Caco-2 (cell line): ENCODE measurements at regions not wholly inside any gene's neighbourhood (a gene's known extent, or its start where the extent isn't known, plus 50 kb on each side); places are given as distances from the start of the nearest gene placed in this dataset.

ENCODE experiments used
- BruUV-seq: library from RNA; stranded (reverse); fragments of 400-500 nt; replicated peaks from 2 replicates; lab custom pipeline; 2021; lab: Mats Ljungman, UMichigan
- CTCF ChIA-PET: fragments of 300-600 bp; sonication (Branson Sonifier 250); formaldehyde crosslinking; loops from one replicate; lab custom pipeline; 2022; ENCODE audit warnings: antibody characterized with exemption; lab: Charles Lee
- POLR2A ChIA-PET: fragments of 300-600 bp; sonication (Branson Sonifier 250); formaldehyde crosslinking; loops from one replicate; lab custom pipeline; 2022; ENCODE audit warnings: antibody characterized with exemption; lab: Charles Lee
- DNase-seq, 2 experiments: peaks; one replicate each; pipeline versions ENCODE4 v3.0.0 to v3.0.0-alpha.2; 2020 to 2022
- H3K27me3 ChIP-seq: replicated peaks from 2 replicates; pipeline ENCODE4 v1.6.0; 2011; ENCODE audit warnings: low read length; ENCODE audit not compliant: control insufficient read depth, insufficient read depth
- H3K36me3 ChIP-seq: 2 replicates; pipeline ENCODE4 v1.5.1; 2011; ENCODE audit warnings: low read length; ENCODE audit not compliant: control insufficient read depth, insufficient read depth
- H3K4me1 ChIP-seq: fragments of 250-450 bp; sonication (Bioruptor Pico); 2 replicates; pipeline ENCODE4 v1.5.1; 2020; ENCODE audit warnings: mild to moderate bottlenecking
- H3K4me3 ChIP-seq: 2 replicates; pipeline ENCODE4 v1.5.1; 2011; ENCODE audit warnings: low read depth, mild to moderate bottlenecking, control low read depth, low read length
- H3K9me3 ChIP-seq: fragments of 250-450 bp; sonication (Bioruptor Pico); 2 replicates; pipeline ENCODE4 v1.5.1; 2020; ENCODE audit warnings: mild to moderate bottlenecking, moderate library complexity
- H3K27ac Mint-ChIP-seq: one replicate; pipeline ENCODE4 v1.8.0; 2022; ENCODE audit warnings: mixed read lengths; ENCODE audit not compliant: unreplicated experiment
- H3K27me3 Mint-ChIP-seq: one replicate; pipeline ENCODE4 v1.8.0; 2022; ENCODE audit warnings: mixed read lengths; ENCODE audit not compliant: insufficient read depth, unreplicated experiment
- H3K36me3 Mint-ChIP-seq: one replicate; pipeline ENCODE4 v1.8.0; 2022; ENCODE audit warnings: mild to moderate bottlenecking, mixed read lengths; ENCODE audit not compliant: insufficient read depth, unreplicated experiment
- H3K4me1 Mint-ChIP-seq: one replicate; pipeline ENCODE4 v1.8.0; 2022; ENCODE audit warnings: low read depth, mixed read lengths; ENCODE audit not compliant: unreplicated experiment
- H3K4me3 Mint-ChIP-seq: one replicate; pipeline ENCODE4 v1.8.0; 2022; ENCODE audit warnings: mild to moderate bottlenecking, moderate library complexity, mixed read lengths; ENCODE audit not compliant: unreplicated experiment
- H3K9me3 Mint-ChIP-seq: one replicate; pipeline ENCODE4 v1.8.0; 2022; ENCODE audit warnings: mixed read lengths; ENCODE audit not compliant: unreplicated experiment
- intact Hi-C: fragments of 100-400 bp; cut with micrococcal nuclease; formaldehyde crosslinking; loops from one replicate; pipeline ENCODE4 v1.10.0; 2022; ENCODE audit not compliant: unreplicated experiment
- TF ChIP-seq, protein P1 (sequence below), 2 experiments: fragments of 200-600 bp in 1 of 2; IDR thresholded peaks; 1 replicate in 1 of 2; 2 replicates in 1 of 2; pipeline versions ENCODE4 v1.5.1 to v1.8.0; 2011 to 2022; ENCODE audit warnings: antibody characterized with exemption in 1 of 2, control low read depth in 1 of 2, inconsistent platforms in 1 of 2, low read depth in 1 of 2, low read length in 1 of 2, mild to moderate bottlenecking in 1 of 2, moderate library complexity in 1 of 2; ENCODE audit not compliant: insufficient read depth in 1 of 2, severe bottlenecking in 1 of 2, unreplicated experiment in 1 of 2

DNA sequence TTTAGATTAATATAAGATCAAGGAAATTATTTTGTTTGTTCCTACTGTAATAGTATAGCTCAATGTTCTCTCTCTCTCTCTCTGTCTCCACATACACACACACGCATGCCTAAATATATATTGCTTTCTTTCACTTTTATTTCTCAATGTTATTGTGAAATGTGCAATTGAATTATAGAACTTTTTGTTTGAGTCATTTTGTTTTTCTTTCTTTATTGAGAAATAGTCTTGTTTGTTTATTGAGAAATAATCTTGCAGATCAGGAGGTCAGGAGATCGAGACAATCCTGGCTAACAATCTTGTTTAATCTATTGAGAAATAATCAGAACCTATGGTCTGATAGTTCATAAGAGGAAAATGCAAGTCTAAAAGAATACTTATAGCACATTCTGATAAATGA is 1581.3 kb downstream of the EFNB2 start:
- ChIA-PET POLR2A (no interaction called here), CTCF (no interaction called here)
- H3K4me1 ChIP-seq: no peaks in the 10 kb centered on the region
- intact Hi-C loops: no loop called here
- no peaks in the 10 kb centered on the region for H3K27me3 Mint-ChIP-seq
- DNase-seq: no peak
- H3K27me3 ChIP-seq: no peaks in the 10 kb centered on the region; the same call in 1 of the 2 replicates
- TF ChIP-seq, protein P1, sequence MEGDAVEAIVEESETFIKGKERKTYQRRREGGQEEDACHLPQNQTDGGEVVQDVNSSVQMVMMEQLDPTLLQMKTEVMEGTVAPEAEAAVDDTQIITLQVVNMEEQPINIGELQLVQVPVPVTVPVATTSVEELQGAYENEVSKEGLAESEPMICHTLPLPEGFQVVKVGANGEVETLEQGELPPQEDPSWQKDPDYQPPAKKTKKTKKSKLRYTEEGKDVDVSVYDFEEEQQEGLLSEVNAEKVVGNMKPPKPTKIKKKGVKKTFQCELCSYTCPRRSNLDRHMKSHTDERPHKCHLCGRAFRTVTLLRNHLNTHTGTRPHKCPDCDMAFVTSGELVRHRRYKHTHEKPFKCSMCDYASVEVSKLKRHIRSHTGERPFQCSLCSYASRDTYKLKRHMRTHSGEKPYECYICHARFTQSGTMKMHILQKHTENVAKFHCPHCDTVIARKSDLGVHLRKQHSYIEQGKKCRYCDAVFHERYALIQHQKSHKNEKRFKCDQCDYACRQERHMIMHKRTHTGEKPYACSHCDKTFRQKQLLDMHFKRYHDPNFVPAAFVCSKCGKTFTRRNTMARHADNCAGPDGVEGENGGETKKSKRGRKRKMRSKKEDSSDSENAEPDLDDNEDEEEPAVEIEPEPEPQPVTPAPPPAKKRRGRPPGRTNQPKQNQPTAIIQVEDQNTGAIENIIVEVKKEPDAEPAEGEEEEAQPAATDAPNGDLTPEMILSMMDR (IDR thresholded peaks at IDR 0.05; ENCODE audit: insufficient read depth in 1 of 2, low read depth in 1 of 2, low read length in 1 of 2, severe bottlenecking in 1 of 2, unreplicated experiment in 1 of 2): no peak
- H3K27ac Mint-ChIP-seq: no peak overlapping the region
- H3K9me3 ChIP-seq: no peaks in the 10 kb centered on the region
- H3K9me3 Mint-ChIP-seq: no peaks in the 10 kb centered on the region
- no peaks in the 10 kb centered on the region for H3K36me3 ChIP-seq
- BruUV-seq: no TSS peak
- H3K4me1 Mint-ChIP-seq: no peaks in the 10 kb centered on the region
- H3K4me3 ChIP-seq: no peak overlapping the region
- H3K4me3 Mint-ChIP-seq: no peak overlapping the region
- no peaks in the 10 kb centered on the region for H3K36me3 Mint-ChIP-seq

DNA sequence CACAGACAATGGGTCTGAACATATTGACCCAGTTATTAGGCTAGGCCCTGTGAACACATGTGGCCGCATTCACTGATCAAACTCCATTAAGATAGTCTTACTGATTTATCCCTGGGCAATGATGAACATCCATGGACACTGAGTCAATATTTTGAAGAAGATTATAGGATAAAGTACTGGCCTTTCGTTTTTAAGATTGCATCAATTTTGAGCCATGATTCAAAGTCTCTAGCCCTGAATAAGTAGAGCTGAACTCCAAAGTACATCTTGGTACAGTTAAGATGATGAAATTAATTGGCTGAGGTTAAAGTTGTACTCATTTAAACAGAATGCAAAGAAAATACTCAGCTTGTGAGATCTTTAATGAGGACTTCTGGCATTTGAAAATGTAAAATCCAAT is 1581.9 kb downstream of the EFNB2 start:
- intact Hi-C loops: no loop called here
- no peak overlapping the region for H3K27ac Mint-ChIP-seq
- Histone ChIP-seq H3K27me3 (no peaks in the 10 kb centered on the region; the same call in 1 of the 2 replicates), H3K4me3 (no peak overlapping the region), H3K36me3 (no peaks in the 10 kb centered on the region), H3K9me3 (no peaks in the 10 kb centered on the region), H3K4me1 (no peaks in the 10 kb centered on the region)
- no peak overlapping the region for H3K4me3 Mint-ChIP-seq
- ChIA-PET CTCF (no interaction called here), POLR2A (no interaction called here)
- no TSS peak for BruUV-seq
- no peaks in the 10 kb centered on the region for H3K9me3 Mint-ChIP-seq
- no peak for DNase-seq
- no peaks in the 10 kb centered on the region for H3K4me1 Mint-ChIP-seq
- H3K27me3 Mint-ChIP-seq: no peaks in the 10 kb centered on the region
- no peaks in the 10 kb centered on the region for H3K36me3 Mint-ChIP-seq
- TF ChIP-seq, protein P1 (IDR thresholded peaks at IDR 0.05; ENCODE audit: insufficient read depth in 1 of 2, low read depth in 1 of 2, low read length in 1 of 2, severe bottlenecking in 1 of 2, unreplicated experiment in 1 of 2): no peak

DNA sequence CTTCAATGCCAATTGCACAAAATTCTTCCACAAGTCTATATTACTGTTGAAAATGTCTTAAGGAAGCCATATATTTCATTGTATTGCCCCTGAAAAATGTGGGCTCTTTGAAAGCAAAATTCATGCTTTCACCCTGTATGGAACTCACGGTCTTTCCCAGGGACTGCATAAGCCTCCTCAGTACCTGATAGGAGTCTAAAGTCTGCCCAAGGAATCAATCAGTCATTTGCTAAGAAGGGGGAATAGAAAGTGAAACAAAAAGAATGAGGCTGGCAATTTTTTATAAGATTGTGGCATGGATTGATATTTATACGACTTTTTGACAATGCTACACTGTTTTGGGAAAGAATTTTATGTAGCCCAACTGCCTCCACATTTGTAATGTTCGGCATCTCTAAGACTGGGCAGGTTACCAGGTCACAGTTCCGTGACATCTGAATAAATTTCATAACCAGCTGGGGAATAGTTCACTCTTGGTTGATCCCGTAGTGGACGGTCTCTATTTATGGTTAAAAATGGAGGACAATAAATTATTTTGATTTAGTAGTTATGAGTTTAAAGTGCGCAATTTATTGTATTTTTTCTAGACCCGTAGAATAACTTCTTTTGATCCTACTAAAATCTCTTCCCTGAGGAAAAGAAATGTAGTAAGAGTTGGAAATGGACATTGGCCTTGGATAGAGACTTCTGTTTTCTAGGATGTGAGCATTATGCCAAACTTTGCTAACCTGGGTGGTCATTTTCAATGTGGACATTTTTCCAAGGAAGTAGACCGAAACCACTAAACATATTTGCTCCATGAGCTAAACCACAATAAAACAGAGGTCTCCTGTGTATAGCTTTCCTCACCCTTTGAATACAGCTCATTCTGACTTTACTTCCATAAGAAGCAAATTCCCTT is 1585.4 kb downstream of the EFNB2 start:
- H3K4me3 ChIP-seq: no peak overlapping the region
- no peaks in the 10 kb centered on the region for H3K9me3 Mint-ChIP-seq
- H3K27ac Mint-ChIP-seq: no peak overlapping the region
- no peaks in the 10 kb centered on the region for H3K4me1 ChIP-seq
- H3K9me3 ChIP-seq: no peaks in the 10 kb centered on the region
- H3K4me3 Mint-ChIP-seq: no peak overlapping the region
- CTCF ChIA-PET: no interaction called here
- TF ChIP-seq, protein P1 (IDR thresholded peaks at IDR 0.05; ENCODE audit: insufficient read depth in 1 of 2, low read depth in 1 of 2, low read length in 1 of 2, severe bottlenecking in 1 of 2, unreplicated experiment in 1 of 2): no peak
- no peaks in the 10 kb centered on the region for H3K36me3 ChIP-seq
- POLR2A ChIA-PET: no interaction called here
- no TSS peak for BruUV-seq
- no peaks in the 10 kb centered on the region for H3K4me1 Mint-ChIP-seq
- no peaks in the 10 kb centered on the region for H3K27me3 Mint-ChIP-seq
- intact Hi-C loops: no loop called here
- no peak for DNase-seq
- H3K27me3 ChIP-seq: no peaks in the 10 kb centered on the region; the same call in 1 of the 2 replicates
- no peaks in the 10 kb centered on the region for H3K36me3 Mint-ChIP-seq
